ENCODE measurements at regions not wholly inside any gene's neighbourhood (a gene's known extent, or its start where the extent isn't known, plus 50 kb on each side); places are given as distances from the start of the nearest gene placed in this dataset.

DNA sequence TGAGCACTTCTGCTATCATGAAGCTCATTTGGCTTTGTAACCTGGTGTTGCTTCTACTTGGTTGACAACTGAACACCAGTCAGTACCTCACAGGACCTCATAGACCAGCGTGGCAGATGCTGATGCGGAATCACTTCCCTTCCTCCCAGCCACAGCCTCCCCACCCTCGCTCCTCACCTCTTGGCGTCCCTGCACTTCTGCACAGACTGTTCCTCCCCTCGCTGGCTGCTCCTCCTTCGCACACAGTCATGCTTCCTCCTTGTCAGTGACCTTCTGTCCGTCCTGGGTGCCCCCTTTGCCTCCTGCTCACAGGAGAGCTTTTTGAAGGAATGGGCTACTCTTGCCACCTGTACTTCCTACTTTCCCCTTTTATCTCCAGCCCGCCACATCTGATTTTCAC is 61.4 kb upstream of the CTBP2 start:
- no peak for TF ChIP-seq LEF1 (IDR thresholded peaks at IDR 0.05; ENCODE audit: borderline replicate concordance)
- no peak for TF ChIP-seq SP1 (IDR thresholded peaks at IDR 0.05)
- TF ChIP-seq BHLHE40 (IDR thresholded peaks at IDR 0.05; ENCODE audit: borderline replicate concordance) = no peak
- no peak for TF ChIP-seq TARDBP (IDR thresholded peaks at IDR 0.05)
- TF ChIP-seq, protein P1, sequence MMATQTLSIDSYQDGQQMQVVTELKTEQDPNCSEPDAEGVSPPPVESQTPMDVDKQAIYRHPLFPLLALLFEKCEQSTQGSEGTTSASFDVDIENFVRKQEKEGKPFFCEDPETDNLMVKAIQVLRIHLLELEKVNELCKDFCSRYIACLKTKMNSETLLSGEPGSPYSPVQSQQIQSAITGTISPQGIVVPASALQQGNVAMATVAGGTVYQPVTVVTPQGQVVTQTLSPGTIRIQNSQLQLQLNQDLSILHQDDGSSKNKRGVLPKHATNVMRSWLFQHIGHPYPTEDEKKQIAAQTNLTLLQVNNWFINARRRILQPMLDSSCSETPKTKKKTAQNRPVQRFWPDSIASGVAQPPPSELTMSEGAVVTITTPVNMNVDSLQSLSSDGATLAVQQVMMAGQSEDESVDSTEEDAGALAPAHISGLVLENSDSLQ (IDR thresholded peaks at IDR 0.05) = no peak
- TF ChIP-seq FOXA1 (IDR thresholded peaks at IDR 0.05) = no peak
- no peak for TF ChIP-seq NFRKB (IDR thresholded peaks at IDR 0.05)
- TF ChIP-seq SUZ12 (IDR thresholded peaks at IDR 0.05) = no peak
- no peak for TF ChIP-seq HDGF (IDR thresholded peaks at IDR 0.05; ENCODE audit: borderline replicate concordance)
